ENCODE measurements at regions not wholly inside any gene's neighbourhood (a gene's known extent, or its start where the extent isn't known, plus 50 kb on each side); places are given as distances from the start of the nearest gene placed in this dataset.

GRCh38 chr16:73113336-73113735 is 65.4 kb upstream of the ZFHX3 start:
- TF ChIP-seq CTCF (IDR thresholded peaks at IDR 0.05; ENCODE audit: low read length) (no peak), EZH2 (IDR thresholded peaks at IDR 0.05; ENCODE audit: borderline replicate concordance, low read length) (no peak)
